DND-41 (cell line): ENCODE measurements at regions not wholly inside any gene's neighbourhood (a gene's known extent, or its start where the extent isn't known, plus 50 kb on each side); places are given as distances from the start of the nearest gene placed in this dataset.

Experiments
- ATAC-seq: fragments of 200-7000 bp; cut with Tn5 transposase; 3 replicates; pipeline ENCODE4 v1.9.1; 2021; ENCODE audit warnings: low read depth; ENCODE audit not compliant: insufficient read depth
- DNase-seq: peaks from one replicate; pipeline ENCODE4 v3.0.0-alpha.2; 2020
- H2AFZ ChIP-seq: 2 replicates; pipeline ENCODE4 v1.6.0; 2012; ENCODE audit warnings: low read depth, low read length
- H3K27ac ChIP-seq: 2 replicates; pipeline ENCODE4 v1.5.1; 2012; ENCODE audit warnings: low read length, inconsistent platforms
- H3K27me3 ChIP-seq: fragments of 200-600 bp; sonication (generic); 2 replicates; pipeline ENCODE4 v1.6.0; 2012; ENCODE audit warnings: low read length, mild to moderate bottlenecking, inconsistent platforms; ENCODE audit not compliant: insufficient read depth, poor library complexity
- H3K36me3 ChIP-seq: 2 replicates; pipeline ENCODE4 v1.5.1; 2012; ENCODE audit warnings: low read length, inconsistent platforms; ENCODE audit not compliant: insufficient read depth
- H3K4me1 ChIP-seq: 2 replicates; pipeline ENCODE4 v1.5.1; 2012; ENCODE audit warnings: mild to moderate bottlenecking, low read length; ENCODE audit not compliant: insufficient read depth
- H3K4me2 ChIP-seq: 2 replicates; pipeline ENCODE4 v1.6.0; 2012; ENCODE audit warnings: mild to moderate bottlenecking, moderate library complexity, low read length, inconsistent platforms; ENCODE audit not compliant: insufficient read depth
- H3K4me3 ChIP-seq, 2 experiments: fragments of 200-600 bp in 1 of 2; shearing (Covaris generic) in 1 of 2; 2 replicates each; pipeline ENCODE4 v1.5.1; 2012 to 2016; ENCODE audit warnings: inconsistent platforms in 2 of 2, low read length in 2 of 2, mild to moderate bottlenecking in 2 of 2, low read depth in 1 of 2, moderate library complexity in 1 of 2
- H3K79me2 ChIP-seq: 2 replicates; pipeline ENCODE4 v1.6.0; 2012; ENCODE audit warnings: low read length, inconsistent platforms; ENCODE audit not compliant: insufficient read depth
- H3K9ac ChIP-seq: 2 replicates; pipeline ENCODE4 v1.6.0; 2012; ENCODE audit warnings: low read depth, mild to moderate bottlenecking, inconsistent platforms, low read length, moderate library complexity
- H3K9me3 ChIP-seq: 2 replicates; pipeline ENCODE4 v1.5.1; 2012; ENCODE audit warnings: low read length, moderate library complexity, mild to moderate bottlenecking, inconsistent platforms; ENCODE audit not compliant: insufficient read depth, severe bottlenecking
- H4K20me1 ChIP-seq: 2 replicates; pipeline ENCODE4 v1.6.0; 2012; ENCODE audit warnings: low read length; ENCODE audit not compliant: insufficient read depth
- CTCF ChIP-seq: IDR thresholded peaks from 2 replicates; pipeline ENCODE4 v1.5.1; 2012; ENCODE audit warnings: borderline replicate concordance, low read length, moderate library complexity, mild to moderate bottlenecking; ENCODE audit not compliant: poor library complexity, severe bottlenecking; ENCODE audit errors: extremely low read depth
- EZH2 ChIP-seq: IDR thresholded peaks from 3 replicates; pipeline ENCODE4 v1.6.1; 2012; ENCODE audit warnings: borderline replicate concordance, low read depth, mild to moderate bottlenecking, moderate library complexity, low read length, inconsistent platforms; ENCODE audit not compliant: severe bottlenecking

GRCh38 chr16:8178271-8178670, 412.0 kb downstream of the TMEM114 start:
- no peak overlapping the region for H2AFZ ChIP-seq
- TF ChIP-seq CTCF, result no peak
- no peak for TF ChIP-seq EZH2
- H3K9ac ChIP-seq, result no peak overlapping the region
- DNase-seq (no peak), ATAC-seq (no peak)
- H3K4me1 ChIP-seq, result no peaks in the 10 kb centered on the region
- no peaks in the 10 kb centered on the region for H3K9me3 ChIP-seq
- H3K36me3 ChIP-seq, result no peaks in the 10 kb centered on the region
- no peaks in the 10 kb centered on the region for H3K27me3 ChIP-seq
- H4K20me1 ChIP-seq, result no peaks in the 10 kb centered on the region
- H3K4me3 ChIP-seq, result no peak overlapping the region
- H3K4me2 ChIP-seq, result no peak overlapping the region
- H3K79me2 ChIP-seq, result no peaks in the 10 kb centered on the region
- H3K27ac ChIP-seq, result no peak overlapping the region

GRCh38 chr16:8175411-8175810, 414.9 kb downstream of the TMEM114 start:
- DNase-seq (no peak), ATAC-seq (no peak)
- Histone ChIP-seq H3K79me2 (no peaks in the 10 kb centered on the region), H3K27me3 (no peaks in the 10 kb centered on the region), H2AFZ (no peak overlapping the region), H3K4me1 (no peaks in the 10 kb centered on the region), H3K9me3 (no peaks in the 10 kb centered on the region), H3K4me2 (no peak overlapping the region), H4K20me1 (no peaks in the 10 kb centered on the region), H3K27ac (no peak overlapping the region), H3K4me3 (no peak overlapping the region), H3K9ac (no peak overlapping the region), H3K36me3 (no peaks in the 10 kb centered on the region)
- no peak for TF ChIP-seq EZH2
- TF ChIP-seq CTCF, result no peak

- Histone ChIP-seq H3K9ac (no peak overlapping the region), H4K20me1 (no peaks in the 10 kb centered on the region), H3K9me3 (no peaks in the 10 kb centered on the region), H3K79me2 (no peaks in the 10 kb centered on the region), H3K27me3 (no peaks in the 10 kb centered on the region), H3K4me1 (no peaks in the 10 kb centered on the region), H2AFZ (no peak overlapping the region), H3K27ac (no peak overlapping the region), H3K4me3 (no peak overlapping the region), H3K4me2 (no peak overlapping the region), H3K36me3 (no peaks in the 10 kb centered on the region)
- DNase-seq, result peak; percentile 54
- ATAC-seq, result peak; percentile 66
- TF ChIP-seq EZH2, result no peak
- peak; percentile 84 for TF ChIP-seq CTCF
Observed at GRCh38 chr16:8173111-8173644, 417.1 kb downstream of the TMEM114 start.

GRCh38 chr16:8172551-8172950, 417.8 kb downstream of the TMEM114 start:
- Histone ChIP-seq H2AFZ (no peak overlapping the region), H3K4me2 (no peak overlapping the region), H3K27me3 (no peaks in the 10 kb centered on the region), H3K4me3 (no peak overlapping the region), H4K20me1 (no peaks in the 10 kb centered on the region), H3K9me3 (no peaks in the 10 kb centered on the region), H3K27ac (no peak overlapping the region), H3K79me2 (no peaks in the 10 kb centered on the region), H3K9ac (no peak overlapping the region), H3K4me1 (no peaks in the 10 kb centered on the region), H3K36me3 (no peaks in the 10 kb centered on the region)
- TF ChIP-seq EZH2, result no peak
- no peak for TF ChIP-seq CTCF
- no peak for DNase-seq
- no peak for ATAC-seq
